ENCODE measurements at regions not wholly inside any gene's neighbourhood (a gene's known extent, or its start where the extent isn't known, plus 50 kb on each side); places are given as distances from the start of the nearest gene placed in this dataset.

DNA sequence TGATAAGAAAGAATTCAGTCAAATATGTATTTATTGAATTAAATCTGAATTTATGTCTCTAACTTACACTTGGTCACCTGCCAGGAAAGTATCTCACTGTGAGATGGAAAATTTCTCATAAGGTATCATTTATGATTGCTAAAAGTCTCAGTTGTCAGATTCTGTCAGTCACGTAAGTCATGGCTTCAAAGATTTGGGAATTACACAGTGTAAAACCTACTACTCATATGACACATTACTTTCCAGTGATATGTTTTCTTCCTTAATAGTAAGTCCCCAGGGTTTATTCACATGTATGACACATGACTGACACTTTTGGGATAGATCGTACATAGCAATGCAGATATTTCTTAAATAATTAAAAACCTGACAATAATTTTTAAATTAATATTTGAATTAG, 792.2 kb downstream of the PLOD2 start:
- FAIRE-seq = no peak
- DNase-seq (ENCODE audit: low read depth) = no peak

DNA sequence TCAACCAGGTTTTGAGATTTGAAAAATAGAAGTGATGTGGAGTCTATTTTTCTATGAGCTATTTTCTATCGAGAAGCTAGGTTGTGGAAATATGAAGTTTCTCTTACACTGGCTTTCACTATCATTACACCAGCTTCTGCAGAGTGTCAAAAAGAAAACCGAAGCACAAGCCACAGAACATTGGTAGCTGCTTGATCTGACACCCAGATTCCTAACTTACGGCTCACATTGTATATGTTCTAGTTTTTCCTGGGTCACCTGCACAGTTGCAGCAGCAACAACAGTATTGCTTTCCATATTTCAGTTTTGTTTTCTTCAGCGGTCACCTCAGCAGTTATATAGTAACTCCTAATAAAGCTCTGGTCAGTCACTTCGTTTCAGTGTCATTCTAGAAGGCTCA, 790.1 kb downstream of the PLOD2 start:
- DNase-seq (ENCODE audit: low read depth) (no peak), FAIRE-seq (no peak)
- TF ChIP-seq, protein P1, sequence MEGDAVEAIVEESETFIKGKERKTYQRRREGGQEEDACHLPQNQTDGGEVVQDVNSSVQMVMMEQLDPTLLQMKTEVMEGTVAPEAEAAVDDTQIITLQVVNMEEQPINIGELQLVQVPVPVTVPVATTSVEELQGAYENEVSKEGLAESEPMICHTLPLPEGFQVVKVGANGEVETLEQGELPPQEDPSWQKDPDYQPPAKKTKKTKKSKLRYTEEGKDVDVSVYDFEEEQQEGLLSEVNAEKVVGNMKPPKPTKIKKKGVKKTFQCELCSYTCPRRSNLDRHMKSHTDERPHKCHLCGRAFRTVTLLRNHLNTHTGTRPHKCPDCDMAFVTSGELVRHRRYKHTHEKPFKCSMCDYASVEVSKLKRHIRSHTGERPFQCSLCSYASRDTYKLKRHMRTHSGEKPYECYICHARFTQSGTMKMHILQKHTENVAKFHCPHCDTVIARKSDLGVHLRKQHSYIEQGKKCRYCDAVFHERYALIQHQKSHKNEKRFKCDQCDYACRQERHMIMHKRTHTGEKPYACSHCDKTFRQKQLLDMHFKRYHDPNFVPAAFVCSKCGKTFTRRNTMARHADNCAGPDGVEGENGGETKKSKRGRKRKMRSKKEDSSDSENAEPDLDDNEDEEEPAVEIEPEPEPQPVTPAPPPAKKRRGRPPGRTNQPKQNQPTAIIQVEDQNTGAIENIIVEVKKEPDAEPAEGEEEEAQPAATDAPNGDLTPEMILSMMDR (IDR thresholded peaks at IDR 0.05; ENCODE audit: insufficient read depth, low read depth, low read length) = no peak
- TF ChIP-seq EZH2 (IDR thresholded peaks at IDR 0.05; ENCODE audit: insufficient read depth, low read length) = no peak
- H3K27me3 Mint-ChIP-seq (ENCODE audit: low read depth, unreplicated experiment) = no peaks in the 10 kb centered on the region
- H3K36me3 Mint-ChIP-seq (ENCODE audit: low read depth, unreplicated experiment) = no peaks in the 10 kb centered on the region
- H4K20me1 ChIP-seq (ENCODE audit: insufficient read depth, low read length) = no peaks in the 10 kb centered on the region
- peaks cover 3% of the 10 kb centered on the region for H3K9me3 Mint-ChIP-seq (ENCODE audit: unreplicated experiment)
- H3K36me3 ChIP-seq (ENCODE audit: insufficient read depth, low read length) = no peaks in the 10 kb centered on the region
- H3K27ac ChIP-seq (ENCODE audit: low read depth, low read length) = no peak overlapping the region
- no peaks in the 10 kb centered on the region for H3K4me1 Mint-ChIP-seq (ENCODE audit: low read depth, unreplicated experiment)
- no peak overlapping the region for H2AFZ ChIP-seq (ENCODE audit: low read depth, low read length)
- no peaks in the 10 kb centered on the region for H3K9me3 ChIP-seq (ENCODE audit: insufficient read depth, low read depth, low read length)
- no peak overlapping the region for H3K27ac Mint-ChIP-seq (ENCODE audit: unreplicated experiment)
- H3K4me1 ChIP-seq (ENCODE audit: insufficient read depth, low read length) = no peaks in the 10 kb centered on the region
- H3K4me3 ChIP-seq (ENCODE audit: insufficient read depth, low read depth, low read length) = no peak overlapping the region
- no peaks in the 10 kb centered on the region for H3K79me2 ChIP-seq (ENCODE audit: insufficient read depth, low read length)
- no peak overlapping the region for H3K4me3 Mint-ChIP-seq (ENCODE audit: unreplicated experiment)
- no peak overlapping the region for H3K4me2 ChIP-seq (ENCODE audit: low read length)
- no peak overlapping the region for H3K9ac ChIP-seq (ENCODE audit: low read length)
- H3K27me3 ChIP-seq (ENCODE audit: insufficient read depth, low read length) = no peaks in the 10 kb centered on the region

More for the DNA sequence above, 792.2 kb downstream of the PLOD2 start:
- TF ChIP-seq, protein P1 (IDR thresholded peaks at IDR 0.05; ENCODE audit: insufficient read depth, low read depth, low read length) = no peak
- no peak for TF ChIP-seq EZH2 (IDR thresholded peaks at IDR 0.05; ENCODE audit: insufficient read depth, low read length)
- no peaks in the 10 kb centered on the region for H3K36me3 Mint-ChIP-seq (ENCODE audit: low read depth, unreplicated experiment)
- Histone ChIP-seq H3K27me3 (ENCODE audit: insufficient read depth, low read length) (no peaks in the 10 kb centered on the region), H3K36me3 (ENCODE audit: insufficient read depth, low read length) (no peaks in the 10 kb centered on the region), H3K4me1 (ENCODE audit: insufficient read depth, low read length) (no peaks in the 10 kb centered on the region), H3K4me2 (ENCODE audit: low read length) (no peak overlapping the region), H3K79me2 (ENCODE audit: insufficient read depth, low read length) (no peaks in the 10 kb centered on the region), H3K4me3 (ENCODE audit: insufficient read depth, low read depth, low read length) (no peak overlapping the region), H3K27ac (ENCODE audit: low read depth, low read length) (no peak overlapping the region), H3K9ac (ENCODE audit: low read length) (no peak overlapping the region), H4K20me1 (ENCODE audit: insufficient read depth, low read length) (no peaks in the 10 kb centered on the region), H2AFZ (ENCODE audit: low read depth, low read length) (no peak overlapping the region), H3K9me3 (ENCODE audit: insufficient read depth, low read depth, low read length) (no peaks in the 10 kb centered on the region)
- H3K9me3 Mint-ChIP-seq (ENCODE audit: unreplicated experiment) = peaks cover 3% of the 10 kb centered on the region
- H3K27ac Mint-ChIP-seq (ENCODE audit: unreplicated experiment) = no peak overlapping the region
- H3K27me3 Mint-ChIP-seq (ENCODE audit: low read depth, unreplicated experiment) = no peaks in the 10 kb centered on the region
- no peak overlapping the region for H3K4me3 Mint-ChIP-seq (ENCODE audit: unreplicated experiment)
- H3K4me1 Mint-ChIP-seq (ENCODE audit: low read depth, unreplicated experiment) = no peaks in the 10 kb centered on the region

DNA sequence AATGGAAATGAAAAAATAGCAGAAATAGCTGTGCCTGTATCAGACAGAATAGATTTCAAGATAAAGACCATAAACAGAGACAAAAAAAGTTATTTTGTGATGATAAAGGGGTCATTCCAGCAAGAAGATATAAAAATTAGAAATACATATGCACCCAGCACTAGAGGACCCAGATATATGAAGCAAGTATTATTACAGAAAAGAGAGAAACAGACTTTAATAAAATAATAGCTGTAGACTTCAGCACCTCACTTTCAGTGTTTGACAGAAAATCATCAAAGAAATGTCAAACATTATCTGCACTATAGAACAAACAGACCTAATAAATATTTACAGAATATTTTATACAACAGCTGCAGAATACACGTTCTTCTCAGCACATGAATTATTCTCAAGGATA, 783.7 kb downstream of the PLOD2 start:
- Histone ChIP-seq H2AFZ (ENCODE audit: low read depth, low read length) (no peak overlapping the region), H3K4me1 (ENCODE audit: insufficient read depth, low read length) (no peaks in the 10 kb centered on the region), H3K4me2 (ENCODE audit: low read length) (no peak overlapping the region), H3K27ac (ENCODE audit: low read depth, low read length) (no peak overlapping the region), H3K4me3 (ENCODE audit: insufficient read depth, low read depth, low read length) (no peak overlapping the region), H3K9ac (ENCODE audit: low read length) (no peak overlapping the region), H3K79me2 (ENCODE audit: insufficient read depth, low read length) (no peaks in the 10 kb centered on the region), H3K27me3 (ENCODE audit: insufficient read depth, low read length) (no peaks in the 10 kb centered on the region), H3K36me3 (ENCODE audit: insufficient read depth, low read length) (no peaks in the 10 kb centered on the region), H3K9me3 (ENCODE audit: insufficient read depth, low read depth, low read length) (no peaks in the 10 kb centered on the region), H4K20me1 (ENCODE audit: insufficient read depth, low read length) (no peaks in the 10 kb centered on the region)
- Mint-ChIP-seq H3K36me3 (ENCODE audit: low read depth, unreplicated experiment) (no peaks in the 10 kb centered on the region), H3K27me3 (ENCODE audit: low read depth, unreplicated experiment) (no peaks in the 10 kb centered on the region), H3K9me3 (ENCODE audit: unreplicated experiment) (peaks cover 3% of the 10 kb centered on the region), H3K27ac (ENCODE audit: unreplicated experiment) (no peak overlapping the region), H3K4me3 (ENCODE audit: unreplicated experiment) (no peak overlapping the region), H3K4me1 (ENCODE audit: low read depth, unreplicated experiment) (no peaks in the 10 kb centered on the region)
- DNase-seq (ENCODE audit: low read depth) (no peak), FAIRE-seq (no peak)
- TF ChIP-seq, protein P1 (IDR thresholded peaks at IDR 0.05; ENCODE audit: insufficient read depth, low read depth, low read length) = no peak
- no peak for TF ChIP-seq EZH2 (IDR thresholded peaks at IDR 0.05; ENCODE audit: insufficient read depth, low read length)

Measured in astrocyte (in vitro differentiated cells and primary cell).